OCI-LY3 (cell line): ENCODE measurements at regions not wholly inside any gene's neighbourhood (a gene's known extent, or its start where the extent isn't known, plus 50 kb on each side); places are given as distances from the start of the nearest gene placed in this dataset.

Experiments used
- CTCF ChIP-seq: fragments of 200-600, 300-600 bp; sonication (generic); IDR thresholded peaks from 2 replicates; pipeline ENCODE4 v1.5.1; 2014; ENCODE audit warnings: antibody characterized with exemption, low read length, low read depth
- EZH2phosphoT487 ChIP-seq: fragments of 200-600 bp; shearing (Covaris generic); IDR thresholded peaks from 2 replicates; pipeline ENCODE4 v1.6.1; 2018; ENCODE audit warnings: antibody characterized with exemption, mixed run types, low read depth

GRCh38 chr6:40654828-40655227, 67.7 kb upstream of the LRFN2 start:
- TF ChIP-seq CTCF (no peak), EZH2phosphoT487 (no peak)
